GM12874 (cell line): ENCODE measurements at regions not wholly inside any gene's neighbourhood (a gene's known extent, or its start where the extent isn't known, plus 50 kb on each side); places are given as distances from the start of the nearest gene placed in this dataset.

Experiments used
- TF ChIP-seq, protein P1 (sequence below): IDR thresholded peaks from 2 replicates; pipeline ENCODE4 v1.5.1; 2011; ENCODE audit warnings: low read depth, mild to moderate bottlenecking, control low read depth, low read length, moderate library complexity; ENCODE audit not compliant: insufficient read depth

- TF ChIP-seq, protein P1, sequence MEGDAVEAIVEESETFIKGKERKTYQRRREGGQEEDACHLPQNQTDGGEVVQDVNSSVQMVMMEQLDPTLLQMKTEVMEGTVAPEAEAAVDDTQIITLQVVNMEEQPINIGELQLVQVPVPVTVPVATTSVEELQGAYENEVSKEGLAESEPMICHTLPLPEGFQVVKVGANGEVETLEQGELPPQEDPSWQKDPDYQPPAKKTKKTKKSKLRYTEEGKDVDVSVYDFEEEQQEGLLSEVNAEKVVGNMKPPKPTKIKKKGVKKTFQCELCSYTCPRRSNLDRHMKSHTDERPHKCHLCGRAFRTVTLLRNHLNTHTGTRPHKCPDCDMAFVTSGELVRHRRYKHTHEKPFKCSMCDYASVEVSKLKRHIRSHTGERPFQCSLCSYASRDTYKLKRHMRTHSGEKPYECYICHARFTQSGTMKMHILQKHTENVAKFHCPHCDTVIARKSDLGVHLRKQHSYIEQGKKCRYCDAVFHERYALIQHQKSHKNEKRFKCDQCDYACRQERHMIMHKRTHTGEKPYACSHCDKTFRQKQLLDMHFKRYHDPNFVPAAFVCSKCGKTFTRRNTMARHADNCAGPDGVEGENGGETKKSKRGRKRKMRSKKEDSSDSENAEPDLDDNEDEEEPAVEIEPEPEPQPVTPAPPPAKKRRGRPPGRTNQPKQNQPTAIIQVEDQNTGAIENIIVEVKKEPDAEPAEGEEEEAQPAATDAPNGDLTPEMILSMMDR = no peak
Observed at GRCh38 chr16:86214326-86215232, 295.7 kb upstream of the FOXF1 start.

DNA sequence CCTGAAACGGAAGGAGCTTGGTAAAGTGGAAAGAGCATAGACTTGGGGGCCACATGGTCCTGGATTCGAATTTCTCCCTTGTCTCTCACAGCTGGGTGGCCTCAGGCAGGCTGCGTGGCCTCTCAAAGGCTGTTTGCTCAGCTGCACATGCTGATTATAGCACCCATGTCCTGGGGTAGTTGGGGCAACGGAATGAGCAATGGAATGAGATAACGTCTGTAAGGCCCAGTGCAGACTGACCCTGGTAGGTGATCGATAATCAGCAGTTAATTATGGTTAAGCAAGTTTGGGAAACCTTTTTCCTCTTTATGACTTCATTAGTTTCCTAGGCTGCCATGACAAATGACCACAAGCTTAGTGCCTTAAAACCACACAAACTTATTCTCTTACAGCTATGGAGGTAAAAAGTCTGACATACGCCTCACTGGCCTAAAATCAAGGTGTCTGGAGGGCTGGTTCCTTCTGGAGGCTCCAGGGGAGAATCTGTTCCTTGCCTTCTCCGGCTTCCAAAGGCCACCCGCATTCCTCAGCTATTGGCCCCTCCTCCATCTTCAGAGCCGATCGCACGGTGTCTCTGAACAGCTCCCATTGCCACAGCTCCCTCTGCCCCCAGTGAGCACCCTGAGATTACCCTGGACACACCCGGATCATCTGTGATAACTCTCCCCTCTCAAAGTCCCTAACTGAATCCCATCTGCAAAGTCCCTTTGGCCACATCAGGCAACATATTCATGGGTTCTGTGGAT, 294.9 kb upstream of the FOXF1 start:
- TF ChIP-seq, protein P1 = no peak

DNA sequence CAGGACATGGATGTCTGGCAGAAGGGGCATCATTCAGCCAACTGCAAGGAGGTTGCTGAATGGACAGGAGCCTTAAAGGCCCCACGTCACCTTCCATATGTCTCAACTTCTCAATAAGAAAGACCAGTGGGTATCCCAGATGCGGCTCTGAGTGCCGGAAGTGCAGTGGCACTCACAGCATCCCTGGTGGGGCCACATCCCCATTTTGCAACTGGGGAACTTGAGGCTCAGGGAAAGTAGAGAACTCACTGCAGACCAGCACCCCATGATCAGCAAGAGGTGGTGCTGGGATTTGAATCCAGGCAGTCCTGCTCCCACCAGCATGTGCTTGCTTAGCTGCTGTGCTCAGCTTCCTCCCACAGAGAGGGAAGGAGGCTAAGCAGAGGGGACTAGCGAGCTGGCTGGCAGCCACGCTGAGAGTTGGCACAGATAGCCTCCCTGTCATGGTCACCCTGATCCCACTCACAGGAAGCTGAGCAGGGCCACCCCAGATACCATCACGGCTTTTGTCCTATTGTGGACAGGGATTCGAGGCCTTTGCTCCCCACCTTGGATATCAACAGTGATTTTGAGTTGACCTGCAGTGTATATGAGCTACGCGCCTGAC, 294.2 kb upstream of the FOXF1 start:
- TF ChIP-seq, protein P1 = no peak

- TF ChIP-seq, protein P1 = no peak
Observed at GRCh38 chr16:86216591-86216990, 293.7 kb upstream of the FOXF1 start.

DNA sequence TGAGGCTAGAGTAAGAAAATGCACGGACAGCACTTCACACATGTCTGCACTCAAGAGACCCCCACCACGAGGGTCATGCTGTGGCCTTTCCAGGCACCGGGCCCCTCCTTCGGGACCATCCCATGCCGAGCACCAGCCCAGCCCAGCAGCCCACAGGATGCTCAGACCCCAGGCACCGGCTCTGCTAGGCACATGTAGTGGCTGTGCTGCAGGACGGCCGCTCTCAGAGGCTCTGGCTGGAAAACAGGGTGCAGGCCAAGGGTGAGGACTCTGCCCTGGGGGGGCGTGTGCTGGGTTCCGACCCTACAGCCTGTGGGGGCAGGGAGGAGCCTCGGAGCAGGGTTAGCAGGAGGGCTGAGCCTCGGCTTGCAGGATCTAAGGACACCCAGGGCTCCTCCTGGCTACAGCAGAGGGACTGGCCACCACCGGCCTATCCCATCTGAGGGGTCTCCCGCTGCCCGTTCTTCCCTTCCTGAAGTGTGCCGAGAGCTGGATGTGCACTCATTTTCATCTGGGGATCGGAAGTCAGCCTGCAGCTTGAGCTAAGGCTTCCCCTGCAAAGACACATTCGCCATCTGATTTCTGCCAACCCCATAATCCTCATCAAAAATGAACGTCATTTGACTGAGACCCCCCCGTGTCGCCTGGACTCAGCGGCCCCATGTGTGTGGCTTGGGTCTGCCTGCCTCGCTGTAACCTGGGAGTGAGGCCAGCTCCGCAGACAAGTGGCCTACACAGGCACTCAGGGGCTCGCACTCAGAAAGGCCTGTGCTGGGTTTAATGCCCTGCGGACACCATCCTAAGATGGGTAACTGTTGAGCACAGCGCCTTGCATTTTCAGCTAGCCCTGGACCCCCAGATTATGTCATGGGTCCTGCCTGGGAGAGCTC, 293.1 kb upstream of the FOXF1 start:
- TF ChIP-seq, protein P1 = no peak

GRCh38 chr16:86217891-86218270, 292.4 kb upstream of the FOXF1 start:
- TF ChIP-seq, protein P1 = no peak
